ENCODE measurements at regions not wholly inside any gene's neighbourhood (a gene's known extent, or its start where the extent isn't known, plus 50 kb on each side); places are given as distances from the start of the nearest gene placed in this dataset.

DNA sequence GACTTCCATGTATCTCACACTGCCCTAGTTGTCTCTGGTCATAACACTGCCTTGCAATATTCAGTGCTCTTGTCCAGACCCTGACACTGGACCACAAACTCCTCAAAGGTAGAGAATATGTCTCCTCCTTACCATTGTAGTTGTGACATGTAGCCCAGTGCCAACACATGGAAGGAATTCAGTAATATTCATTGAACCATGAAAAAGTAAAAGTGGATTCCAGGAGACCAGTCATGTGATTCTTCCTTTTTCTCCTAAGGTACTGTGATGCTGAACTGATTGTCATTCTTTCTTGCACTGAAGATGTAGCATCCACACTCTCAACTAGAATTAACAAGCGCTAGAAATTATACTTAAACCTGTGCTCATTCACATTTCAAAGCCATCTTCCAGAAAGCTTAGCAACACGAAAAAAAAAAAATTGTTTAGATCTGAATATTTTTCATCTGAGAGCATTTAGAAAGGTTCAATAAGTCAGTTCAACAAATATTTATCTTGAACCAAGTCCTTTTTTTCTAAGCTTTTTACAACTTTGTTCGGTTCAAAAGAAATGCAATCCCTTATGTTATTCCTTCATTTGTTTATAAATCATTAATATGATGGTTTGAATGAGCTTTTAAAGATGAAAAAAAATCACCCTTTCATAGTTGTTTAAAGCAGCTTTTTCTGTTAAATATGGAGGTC is 224.7 kb upstream of the BLID start:
- TF ChIP-seq, protein P1, sequence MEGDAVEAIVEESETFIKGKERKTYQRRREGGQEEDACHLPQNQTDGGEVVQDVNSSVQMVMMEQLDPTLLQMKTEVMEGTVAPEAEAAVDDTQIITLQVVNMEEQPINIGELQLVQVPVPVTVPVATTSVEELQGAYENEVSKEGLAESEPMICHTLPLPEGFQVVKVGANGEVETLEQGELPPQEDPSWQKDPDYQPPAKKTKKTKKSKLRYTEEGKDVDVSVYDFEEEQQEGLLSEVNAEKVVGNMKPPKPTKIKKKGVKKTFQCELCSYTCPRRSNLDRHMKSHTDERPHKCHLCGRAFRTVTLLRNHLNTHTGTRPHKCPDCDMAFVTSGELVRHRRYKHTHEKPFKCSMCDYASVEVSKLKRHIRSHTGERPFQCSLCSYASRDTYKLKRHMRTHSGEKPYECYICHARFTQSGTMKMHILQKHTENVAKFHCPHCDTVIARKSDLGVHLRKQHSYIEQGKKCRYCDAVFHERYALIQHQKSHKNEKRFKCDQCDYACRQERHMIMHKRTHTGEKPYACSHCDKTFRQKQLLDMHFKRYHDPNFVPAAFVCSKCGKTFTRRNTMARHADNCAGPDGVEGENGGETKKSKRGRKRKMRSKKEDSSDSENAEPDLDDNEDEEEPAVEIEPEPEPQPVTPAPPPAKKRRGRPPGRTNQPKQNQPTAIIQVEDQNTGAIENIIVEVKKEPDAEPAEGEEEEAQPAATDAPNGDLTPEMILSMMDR (IDR thresholded peaks at IDR 0.05; ENCODE audit: low read depth, low read length): no peak
- DNase-seq (ENCODE audit: extremely low read depth, low read depth): no peak

DNA sequence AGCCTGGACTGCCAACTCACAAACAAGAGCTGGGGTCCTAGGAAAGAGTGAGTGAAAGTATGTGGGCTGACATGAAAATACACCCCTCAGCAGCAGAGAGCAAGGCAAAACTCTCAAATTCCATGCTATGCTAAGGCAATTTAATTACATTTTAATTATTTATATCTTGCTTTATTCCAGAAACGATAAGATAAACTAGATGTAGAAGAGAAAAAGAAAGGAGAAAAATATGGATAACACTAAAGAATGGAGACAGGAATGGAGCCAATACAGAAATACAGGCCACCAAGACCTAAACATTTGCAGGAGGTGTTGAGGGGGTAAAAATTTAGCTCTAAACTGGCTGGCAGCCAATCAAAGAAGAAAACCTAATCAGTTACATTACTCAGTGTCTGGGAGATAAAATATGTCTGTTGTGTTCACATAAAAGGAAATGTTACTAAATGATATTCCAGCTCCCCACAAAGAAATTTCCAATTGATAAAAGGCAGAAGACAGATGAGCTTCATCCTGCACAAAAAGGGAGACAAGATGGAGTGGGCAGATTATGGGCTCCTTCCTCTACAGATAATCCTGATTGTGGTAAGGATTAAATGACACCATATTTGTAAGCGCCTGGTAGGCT is 223.5 kb upstream of the BLID start:
- TF ChIP-seq, protein P1 (IDR thresholded peaks at IDR 0.05; ENCODE audit: low read depth, low read length): no peak
- DNase-seq (ENCODE audit: extremely low read depth, low read depth): no peak

DNA sequence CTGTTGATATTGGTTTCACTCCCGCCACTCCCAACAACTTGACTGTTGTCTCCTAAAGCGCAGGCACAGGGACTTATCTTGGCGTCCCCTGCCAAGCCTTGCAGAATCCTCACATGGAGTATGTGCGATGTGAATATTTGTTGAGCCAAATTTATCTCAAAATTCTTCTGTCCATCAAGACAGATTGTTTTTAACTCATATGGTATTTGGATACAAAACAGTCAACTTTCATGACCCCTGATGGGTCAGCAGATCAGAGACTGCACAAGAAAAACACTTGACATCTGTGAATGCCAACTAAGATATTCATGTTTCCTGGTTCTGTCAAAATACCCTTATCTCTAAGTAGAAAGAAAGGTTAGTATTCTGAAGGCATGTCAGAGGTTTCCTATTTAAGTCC is 221.7 kb upstream of the BLID start:
- TF ChIP-seq, protein P1 (IDR thresholded peaks at IDR 0.05; ENCODE audit: low read depth, low read length): no peak
- DNase-seq (ENCODE audit: extremely low read depth, low read depth): no peak

DNA sequence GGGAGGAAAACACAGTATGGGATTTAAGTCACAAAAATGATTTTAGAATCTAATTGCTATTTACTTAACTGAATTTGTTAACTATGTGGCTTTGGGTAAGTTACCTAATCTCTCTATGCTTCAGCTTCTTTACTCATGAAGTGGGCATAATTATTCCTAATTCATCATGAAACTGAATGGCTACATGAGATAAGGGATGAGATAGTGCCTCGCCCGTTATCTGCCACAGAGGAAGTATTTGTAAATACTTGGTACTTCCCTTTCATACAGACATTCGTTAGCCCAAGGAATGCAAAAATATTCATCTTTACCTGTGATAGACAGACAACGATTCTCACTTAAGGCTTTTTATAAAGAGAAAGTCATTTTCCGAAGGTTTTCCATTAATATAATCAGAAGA is 221.2 kb upstream of the BLID start:
- no peak for DNase-seq (ENCODE audit: extremely low read depth, low read depth)
- TF ChIP-seq, protein P1 (IDR thresholded peaks at IDR 0.05; ENCODE audit: low read depth, low read length): no peak

DNA sequence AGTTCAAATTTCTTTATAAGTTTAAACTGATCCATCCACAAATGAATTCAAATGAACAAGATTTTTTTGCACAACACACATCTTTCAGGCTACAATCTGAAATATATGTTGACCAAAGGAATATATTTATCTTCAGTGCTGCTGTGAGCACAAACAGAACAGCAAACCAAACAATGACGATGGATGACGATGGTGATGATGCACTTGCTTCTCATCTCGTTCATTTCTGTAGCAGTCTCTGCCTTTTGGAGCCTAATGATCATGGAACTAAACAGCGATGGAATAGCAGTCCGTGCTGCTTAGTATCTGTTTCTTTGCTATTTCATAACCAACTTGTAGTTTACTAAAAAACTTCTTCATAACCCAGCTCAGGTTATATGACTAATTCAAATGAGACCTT is 220.7 kb upstream of the BLID start:
- no peak for DNase-seq (ENCODE audit: extremely low read depth, low read depth)
- TF ChIP-seq, protein P1 (IDR thresholded peaks at IDR 0.05; ENCODE audit: low read depth, low read length): no peak

DNA sequence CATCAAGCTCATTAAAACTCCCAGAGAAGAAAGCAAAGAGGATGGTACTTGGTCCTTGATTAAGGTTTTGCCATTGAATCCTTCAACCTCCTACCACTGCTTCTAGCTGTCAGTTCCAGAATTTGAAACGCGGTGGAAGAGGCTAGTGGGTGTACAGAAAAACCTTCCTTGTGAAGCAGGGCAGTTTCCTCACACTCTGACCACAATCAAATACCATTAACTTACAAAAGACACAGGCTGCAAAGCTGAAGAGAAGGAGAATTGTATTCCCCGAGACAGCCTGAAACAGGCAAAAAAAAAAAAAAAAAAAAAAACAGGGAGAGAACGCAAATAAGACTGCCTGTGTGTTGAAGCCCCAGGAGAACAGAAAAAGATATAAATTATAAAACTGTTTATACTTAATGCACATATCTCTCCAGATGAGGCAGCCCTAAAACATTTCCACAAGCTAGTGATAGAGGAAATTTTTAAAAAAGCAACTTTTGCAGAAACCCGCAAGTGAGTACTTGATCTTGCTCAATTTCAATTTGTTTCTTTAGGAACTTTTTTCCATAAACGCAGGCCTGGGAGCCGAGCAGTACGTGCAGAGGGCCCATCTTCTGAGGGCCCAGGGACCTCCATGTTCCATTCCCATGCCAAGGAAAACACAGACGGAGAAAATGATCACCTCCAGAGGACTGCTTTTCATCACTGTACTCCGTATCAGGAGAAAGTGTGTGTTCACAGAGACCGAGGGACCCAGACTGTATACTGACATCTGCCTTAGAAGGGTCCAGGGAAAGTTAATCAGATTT is 218.7 kb upstream of the BLID start:
- TF ChIP-seq, protein P1 (IDR thresholded peaks at IDR 0.05; ENCODE audit: low read depth, low read length): no peak
- DNase-seq (ENCODE audit: extremely low read depth, low read depth): no peak

DNA sequence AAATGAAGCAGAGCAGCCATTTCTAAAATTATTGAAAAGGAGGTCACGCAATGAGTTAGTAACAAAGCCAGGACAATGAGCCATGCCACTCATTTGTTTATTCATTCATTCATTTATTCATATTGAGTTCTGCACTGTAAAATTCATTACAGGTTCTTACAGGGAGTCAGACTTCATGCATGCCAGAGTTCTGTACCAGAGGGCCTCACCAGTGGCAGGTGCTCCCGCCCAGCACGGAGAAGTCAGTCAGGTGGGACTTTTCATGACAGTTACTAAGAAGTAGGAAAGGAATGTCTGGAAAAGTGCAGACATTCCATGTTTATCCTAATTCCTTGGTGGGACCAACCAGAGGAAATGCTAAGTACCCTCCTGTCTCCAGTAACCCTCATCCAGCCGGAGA is 217.5 kb upstream of the BLID start:
- DNase-seq (ENCODE audit: extremely low read depth, low read depth): no peak
- TF ChIP-seq, protein P1 (IDR thresholded peaks at IDR 0.05; ENCODE audit: low read depth, low read length): no peak
